H9 (cell line): ENCODE measurements at regions not wholly inside any gene's neighbourhood (a gene's known extent, or its start where the extent isn't known, plus 50 kb on each side); places are given as distances from the start of the nearest gene placed in this dataset.

ENCODE experiments used
- DNase-seq: peaks from one replicate; pipeline ENCODE4 v3.0.0-alpha.2; 2017
- H2AFZ ChIP-seq: one replicate; pipeline ENCODE4 v1.6.1; 2013; ENCODE audit warnings: mild to moderate bottlenecking, low read length, control low read depth, moderate library complexity
- H2AK5ac ChIP-seq: 2 replicates; pipeline ENCODE4 v1.6.1; 2013; ENCODE audit warnings: low read length, control low read depth, mixed read lengths; ENCODE audit not compliant: insufficient read length
- H2BK120ac ChIP-seq: one replicate; pipeline ENCODE4 v1.6.1; 2013; ENCODE audit warnings: low read depth, mild to moderate bottlenecking, low read length, control low read depth, inconsistent platforms; ENCODE audit not compliant: poor library complexity, severe bottlenecking
- H2BK12ac ChIP-seq: 2 replicates; pipeline ENCODE4 v1.6.1; 2013; ENCODE audit warnings: low read length, control low read depth, mixed read lengths, low read depth; ENCODE audit not compliant: insufficient read length
- H2BK15ac ChIP-seq: 2 replicates; pipeline ENCODE4 v1.6.1; 2013; ENCODE audit warnings: low read depth, low read length, control low read depth
- H2BK20ac ChIP-seq: one replicate; pipeline ENCODE4 v1.6.1; 2013; ENCODE audit warnings: low read depth, mild to moderate bottlenecking, low read length, control low read depth, inconsistent platforms; ENCODE audit not compliant: poor library complexity, severe bottlenecking
- H2BK5ac ChIP-seq: 2 replicates; pipeline ENCODE4 v1.6.1; 2013; ENCODE audit warnings: low read length, control low read depth, mixed read lengths; ENCODE audit not compliant: insufficient read length
- H3K14ac ChIP-seq: 2 replicates; pipeline ENCODE4 v1.6.1; 2013; ENCODE audit warnings: low read length, control low read depth; ENCODE audit not compliant: insufficient read depth
- H3K18ac ChIP-seq: 2 replicates; pipeline ENCODE4 v1.6.1; 2013; ENCODE audit warnings: low read depth, mild to moderate bottlenecking, mixed read lengths, low read length, control low read depth; ENCODE audit not compliant: insufficient read length
- H3K23ac ChIP-seq: 2 replicates; pipeline ENCODE4 v1.6.1; 2013; ENCODE audit warnings: low read length, control low read depth, mixed read lengths, low read depth; ENCODE audit not compliant: insufficient read length
- H3K23me2 ChIP-seq: 2 replicates; pipeline ENCODE4 v1.6.1; 2013; ENCODE audit warnings: low read depth, mild to moderate bottlenecking, mixed read lengths, low read length, control low read depth; ENCODE audit not compliant: insufficient read length, poor library complexity, severe bottlenecking
- H3K27ac ChIP-seq: 2 replicates; pipeline ENCODE4 v1.5.1; 2013; ENCODE audit warnings: low read length, control low read depth, mixed read lengths, low read depth; ENCODE audit not compliant: insufficient read length
- H3K27me3 ChIP-seq: 2 replicates; pipeline ENCODE4 v1.6.1; 2013; ENCODE audit warnings: low read length, control low read depth, inconsistent platforms; ENCODE audit not compliant: insufficient read depth
- H3K4ac ChIP-seq: 2 replicates; pipeline ENCODE4 v1.6.1; 2013; ENCODE audit warnings: low read depth, mild to moderate bottlenecking, control low read depth, inconsistent platforms, low read length, moderate library complexity
- H3K4me1 ChIP-seq: 2 replicates; pipeline ENCODE4 v1.6.1; 2013; ENCODE audit warnings: low read length, control low read depth, inconsistent platforms; ENCODE audit not compliant: insufficient read depth
- H3K4me2 ChIP-seq: 2 replicates; pipeline ENCODE4 v1.6.1; 2013; ENCODE audit warnings: low read length, control low read depth, mixed read lengths; ENCODE audit not compliant: insufficient read length, insufficient read depth
- H3K56ac ChIP-seq: 2 replicates; pipeline ENCODE4 v1.6.1; 2013; ENCODE audit warnings: low read depth, mild to moderate bottlenecking, mixed read lengths, low read length, control low read depth; ENCODE audit not compliant: insufficient read length
- H3K79me1 ChIP-seq: 2 replicates; pipeline ENCODE4 v1.6.1; 2013; ENCODE audit warnings: low read depth, mild to moderate bottlenecking, moderate library complexity, low read length, control low read depth, inconsistent platforms; ENCODE audit not compliant: insufficient read depth, poor library complexity, severe bottlenecking
- H3K79me2 ChIP-seq: 2 replicates; pipeline ENCODE4 v1.6.1; 2013; ENCODE audit warnings: low read length, control low read depth, inconsistent platforms; ENCODE audit not compliant: insufficient read depth
- H3K9ac ChIP-seq: 2 replicates; pipeline ENCODE4 v1.6.1; 2013; ENCODE audit warnings: low read length, control low read depth, mixed read lengths; ENCODE audit not compliant: insufficient read length; ENCODE audit errors: extremely low read depth
- H3K9me3 ChIP-seq: one replicate; pipeline ENCODE4 v1.6.1; 2013; ENCODE audit warnings: low read depth, low read length, inconsistent platforms; ENCODE audit not compliant: control insufficient read depth
- H3T11ph ChIP-seq: one replicate; pipeline ENCODE4 v1.6.1; 2013; ENCODE audit warnings: mild to moderate bottlenecking, low read length, control low read depth, inconsistent platforms
- H4K20me1 ChIP-seq: one replicate; pipeline ENCODE4 v1.6.1; 2013; ENCODE audit not compliant: control insufficient read depth, insufficient read length, insufficient read depth
- H4K5ac ChIP-seq: 2 replicates; pipeline ENCODE4 v1.6.1; 2013; ENCODE audit warnings: low read depth, mild to moderate bottlenecking, mixed read lengths, low read length, control low read depth; ENCODE audit not compliant: insufficient read length
- H4K8ac ChIP-seq: replicated peaks from 2 replicates; pipeline ENCODE4 v1.6.1; 2013; ENCODE audit warnings: low read length, control low read depth, mixed read lengths, low read depth; ENCODE audit not compliant: insufficient read length
- H4K91ac ChIP-seq: 2 replicates; pipeline ENCODE4 v1.6.1; 2013; ENCODE audit warnings: low read depth, mild to moderate bottlenecking, moderate library complexity, mixed read lengths, low read length, control low read depth; ENCODE audit not compliant: insufficient read length
- H3K27ac Mint-ChIP-seq, 3 experiments: 2 replicates in 2 of 3; 3 replicates in 1 of 3; pipeline ENCODE4 v1.8.0; 2020 to 2021; ENCODE audit warnings: mixed read lengths in 3 of 3, mild to moderate bottlenecking in 1 of 3, moderate library complexity in 1 of 3
- H3K27me3 Mint-ChIP-seq: 2 replicates; pipeline ENCODE4 v1.8.0; 2021; ENCODE audit warnings: low read depth, mild to moderate bottlenecking, moderate library complexity, mixed read lengths
- H3K36me3 Mint-ChIP-seq, 3 experiments: 2 replicates in 2 of 3; 3 replicates in 1 of 3; pipeline ENCODE4 v1.8.0; 2020 to 2021; ENCODE audit warnings: low read depth in 3 of 3, mixed read lengths in 3 of 3; ENCODE audit not compliant: insufficient read depth in 1 of 3
- H3K4me1 Mint-ChIP-seq, 2 experiments: 2 replicates each; pipeline ENCODE4 v1.8.0; 2020; ENCODE audit warnings: mixed read lengths in 2 of 2
- H3K4me3 Mint-ChIP-seq, 2 experiments: 2 replicates in 1 of 2; 3 replicates in 1 of 2; pipeline ENCODE4 v1.8.0; 2020 to 2021; ENCODE audit warnings: mild to moderate bottlenecking in 2 of 2, mixed read lengths in 2 of 2, moderate library complexity in 1 of 2
- H3K9me3 Mint-ChIP-seq, 2 experiments: 2 replicates in 1 of 2; 3 replicates in 1 of 2; pipeline ENCODE4 v1.8.0; 2020; ENCODE audit warnings: mild to moderate bottlenecking in 2 of 2, mixed read lengths in 2 of 2, moderate library complexity in 1 of 2
- CTCF ChIP-seq: fragments of 200-600 bp; sonication (generic); conservative IDR thresholded peaks from 3 replicates; pipeline ENCODE4 v1.8.0; 2021; ENCODE audit warnings: antibody characterized with exemption, mild to moderate bottlenecking
- WGBS: extraction: QIAGEN DNeasy Blood & Tissue Kit; methylation state at CpG from one replicate; pipeline ENCODE4 v1.1.7; 2013; ENCODE audit warnings: missing lambda C conversion rate, low lambda C conversion rate, mixed read lengths; ENCODE audit not compliant: insufficient read length; ENCODE audit errors: extremely low coverage; 5-methylcytosine and 5-hydroxymethylcytosine counted together

GRCh38 chr5:102628441-102629175 lies 126.5 kb upstream of the PAM start:
- Mint-ChIP-seq H3K27me3 (no peaks in the 10 kb centered on the region), H3K9me3 (peaks cover 8 to 11% of the 10 kb centered on the region in 2 experiments; a peak in 3 of 5 replicates), H3K4me1 (no peaks in the 10 kb centered on the region), H3K4me3 (no peak overlapping the region), H3K36me3 (peaks cover 0 to 16% (median 10%) of the 10 kb centered on the region in 3 experiments; a peak in 5 of 7 replicates), H3K27ac (peak overlapping the region in 2 of 3 experiments; percentile 1 to 42; a peak in 2 of 7 replicates)
- WGBS: no CpG with 5 or more reads among the region's 3 CpGs
- no peaks in the 10 kb centered on the region for H3K9me3 ChIP-seq
- H2BK20ac ChIP-seq: no peak overlapping the region
- H3K27me3 ChIP-seq: no peaks in the 10 kb centered on the region
- no peak overlapping the region for H2AK5ac ChIP-seq
- no peak overlapping the region for H3K9ac ChIP-seq
- no peak overlapping the region for H3K18ac ChIP-seq
- H3K4ac ChIP-seq: no peak overlapping the region
- no peak overlapping the region for H2BK15ac ChIP-seq
- no peak overlapping the region for H2BK12ac ChIP-seq
- H3K4me1 ChIP-seq: no peaks in the 10 kb centered on the region
- no peaks in the 10 kb centered on the region for H3K79me1 ChIP-seq
- no peak overlapping the region for H4K91ac ChIP-seq
- no peak overlapping the region for H3K14ac ChIP-seq
- no peak overlapping the region for H3K56ac ChIP-seq
- no peak overlapping the region for H3K4me2 ChIP-seq
- H4K5ac ChIP-seq: no peak overlapping the region
- H4K8ac ChIP-seq: no peak overlapping the region
- no peaks in the 10 kb centered on the region for H3K79me2 ChIP-seq
- no peak for DNase-seq
- no peak overlapping the region for H3K23ac ChIP-seq
- H3T11ph ChIP-seq: no peak overlapping the region
- no peaks in the 10 kb centered on the region for H4K20me1 ChIP-seq
- H2BK120ac ChIP-seq: no peak overlapping the region
- no peak overlapping the region for H3K27ac ChIP-seq
- H2AFZ ChIP-seq: no peak overlapping the region
- no peak for TF ChIP-seq CTCF
- no peak overlapping the region for H2BK5ac ChIP-seq
- no peaks in the 10 kb centered on the region for H3K23me2 ChIP-seq
